HEK293 (cell line): ENCODE measurements at regions not wholly inside any gene's neighbourhood (a gene's known extent, or its start where the extent isn't known, plus 50 kb on each side); places are given as distances from the start of the nearest gene placed in this dataset.

Experiments
- TRIM28 ChIP-seq: IDR thresholded peaks from 2 replicates; pipeline ENCODE4 v1.6.1; 2011; ENCODE audit warnings: low read length, control low read depth, borderline replicate concordance
- ZNF585B ChIP-seq: fragments of 450-650 bp; formaldehyde crosslinking; IDR thresholded peaks from 2 replicates; pipeline ENCODE4 v1.5.1; 2016; ENCODE audit warnings: missing biosample characterization, missing genetic modification characterization

GRCh38 chr11:92735039-92735438, 234.4 kb upstream of the MTNR1B start:
- TF ChIP-seq TRIM28 (no peak), ZNF585B (tag by site-specific recombination) (no peak)
